Astrocyte (in vitro differentiated cells and primary cell): ENCODE measurements at regions not wholly inside any gene's neighbourhood (a gene's known extent, or its start where the extent isn't known, plus 50 kb on each side); places are given as distances from the start of the nearest gene placed in this dataset.

Experiments used
- DNase-seq: peaks from one replicate; pipeline ENCODE4 v3.0.0-alpha.2; 2010; ENCODE audit warnings: low read depth
- FAIRE-seq: peaks from 2 replicates; lab custom pipeline; 2011; peaks lifted over from hg19 to GRCh38; lab: Jason Lieb, UNC
- H2AFZ ChIP-seq: 2 replicates; pipeline ENCODE4 v1.6.0; 2012; ENCODE audit warnings: low read depth, low read length, inconsistent platforms
- H3K27ac ChIP-seq: 2 replicates; pipeline ENCODE4 v1.5.1; 2011; ENCODE audit warnings: low read depth, low read length, inconsistent platforms
- H3K27me3 ChIP-seq: 2 replicates; pipeline ENCODE4 v1.6.0; 2011; ENCODE audit warnings: low read length, inconsistent platforms; ENCODE audit not compliant: insufficient read depth
- H3K36me3 ChIP-seq: 2 replicates; pipeline ENCODE4 v1.5.1; 2011; ENCODE audit warnings: low read length, inconsistent platforms; ENCODE audit not compliant: insufficient read depth
- H3K4me1 ChIP-seq: 2 replicates; pipeline ENCODE4 v1.5.1; 2011; ENCODE audit warnings: low read length, inconsistent platforms; ENCODE audit not compliant: insufficient read depth
- H3K4me2 ChIP-seq: 2 replicates; pipeline ENCODE4 v1.6.0; 2012; ENCODE audit warnings: low read length, inconsistent platforms
- H3K4me3 ChIP-seq: 2 replicates; pipeline ENCODE4 v1.5.1; 2011; ENCODE audit warnings: low read depth, mild to moderate bottlenecking, low read length, inconsistent platforms; ENCODE audit not compliant: insufficient read depth
- H3K79me2 ChIP-seq: 2 replicates; pipeline ENCODE4 v1.6.0; 2012; ENCODE audit warnings: mild to moderate bottlenecking, low read length, inconsistent platforms; ENCODE audit not compliant: insufficient read depth
- H3K9ac ChIP-seq: 2 replicates; pipeline ENCODE4 v1.6.0; 2012; ENCODE audit warnings: mild to moderate bottlenecking, low read length, inconsistent platforms
- H3K9me3 ChIP-seq: 2 replicates; pipeline ENCODE4 v1.5.1; 2012; ENCODE audit warnings: low read depth, mild to moderate bottlenecking, low read length, inconsistent platforms; ENCODE audit not compliant: insufficient read depth
- H4K20me1 ChIP-seq: 2 replicates; pipeline ENCODE4 v1.6.0; 2012; ENCODE audit warnings: low read length, inconsistent platforms; ENCODE audit not compliant: insufficient read depth
- H3K27ac Mint-ChIP-seq: one replicate; pipeline ENCODE4 v1.8.0; 2021; ENCODE audit warnings: mild to moderate bottlenecking, mixed read lengths; ENCODE audit not compliant: unreplicated experiment
- H3K27me3 Mint-ChIP-seq: one replicate; pipeline ENCODE4 v1.8.0; 2021; ENCODE audit warnings: low read depth, mixed read lengths; ENCODE audit not compliant: unreplicated experiment
- H3K36me3 Mint-ChIP-seq: one replicate; pipeline ENCODE4 v1.8.0; 2021; ENCODE audit warnings: low read depth, mixed read lengths; ENCODE audit not compliant: unreplicated experiment
- H3K4me1 Mint-ChIP-seq: one replicate; pipeline ENCODE4 v1.8.0; 2021; ENCODE audit warnings: low read depth, mixed read lengths; ENCODE audit not compliant: unreplicated experiment
- H3K4me3 Mint-ChIP-seq: one replicate; pipeline ENCODE4 v1.8.0; 2021; ENCODE audit warnings: mild to moderate bottlenecking, moderate library complexity, mixed read lengths; ENCODE audit not compliant: unreplicated experiment
- H3K9me3 Mint-ChIP-seq: one replicate; pipeline ENCODE4 v1.8.0; 2021; ENCODE audit warnings: mild to moderate bottlenecking, mixed read lengths; ENCODE audit not compliant: unreplicated experiment
- CTCF ChIP-seq: IDR thresholded peaks from 2 replicates; pipeline ENCODE4 v1.5.1; 2011; ENCODE audit warnings: low read depth, mild to moderate bottlenecking, inconsistent platforms, low read length, moderate library complexity; ENCODE audit not compliant: insufficient read depth
- EZH2 ChIP-seq: IDR thresholded peaks from 2 replicates; pipeline ENCODE4 v1.6.1; 2012; ENCODE audit warnings: mild to moderate bottlenecking, low read length, inconsistent platforms; ENCODE audit not compliant: insufficient read depth

DNA sequence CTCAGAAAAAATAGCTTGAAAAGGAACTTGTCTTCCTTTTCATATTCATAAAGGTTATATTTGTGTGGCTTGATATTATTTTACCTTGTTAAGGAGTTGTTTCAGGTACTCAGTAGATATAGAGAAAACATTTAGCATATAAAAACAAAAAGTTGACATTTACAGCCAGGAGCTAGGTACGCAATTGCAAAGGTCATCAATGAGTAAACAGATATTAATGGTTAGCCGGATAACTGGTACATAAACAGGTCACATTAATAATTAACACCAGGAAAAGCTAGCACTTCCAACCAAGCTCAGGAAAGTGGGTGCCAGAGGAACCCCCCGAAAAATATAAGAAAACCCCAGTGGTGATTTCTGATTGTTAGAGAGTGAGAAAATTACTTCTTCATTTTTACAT is 146.6 kb upstream of the NR2F2 start:
- H3K9ac ChIP-seq: no peak overlapping the region
- no peaks in the 10 kb centered on the region for H3K36me3 ChIP-seq
- peaks cover 13% of the 10 kb centered on the region for H3K27me3 Mint-ChIP-seq
- FAIRE-seq: no peak
- H3K27ac ChIP-seq: no peak overlapping the region
- H3K4me2 ChIP-seq: no peak overlapping the region
- no peaks in the 10 kb centered on the region for H3K79me2 ChIP-seq
- H3K27me3 ChIP-seq: no peaks in the 10 kb centered on the region
- H3K36me3 Mint-ChIP-seq: no peaks in the 10 kb centered on the region
- no peak overlapping the region for H3K4me3 ChIP-seq
- H3K27ac Mint-ChIP-seq: no peak overlapping the region
- no peaks in the 10 kb centered on the region for H3K9me3 ChIP-seq
- no peaks in the 10 kb centered on the region for H4K20me1 ChIP-seq
- no peaks in the 10 kb centered on the region for H3K4me1 ChIP-seq
- no peaks in the 10 kb centered on the region for H3K9me3 Mint-ChIP-seq
- no peak for DNase-seq
- no peaks in the 10 kb centered on the region for H3K4me1 Mint-ChIP-seq
- H3K4me3 Mint-ChIP-seq: no peak overlapping the region
- TF ChIP-seq CTCF (no peak), EZH2 (no peak)
- no peak overlapping the region for H2AFZ ChIP-seq

DNA sequence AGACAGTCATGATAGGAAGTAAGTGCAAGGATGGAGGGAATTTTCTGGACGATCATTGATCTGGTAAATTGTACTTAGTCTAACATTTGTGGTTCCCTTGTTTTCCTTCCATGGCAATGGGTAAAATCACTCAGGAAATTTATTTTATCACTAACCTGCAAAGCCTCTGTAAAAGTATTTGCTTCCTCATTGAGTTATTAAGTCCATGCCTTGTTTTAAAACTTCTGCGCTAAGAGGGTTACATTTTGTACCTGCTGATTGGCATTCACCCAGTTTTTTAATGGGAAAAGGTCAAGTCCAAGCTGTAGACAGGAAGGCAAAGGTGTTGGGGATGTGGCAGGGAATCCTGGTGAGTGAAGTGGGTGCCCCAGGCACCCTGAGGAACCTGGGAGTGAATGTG is 146.2 kb upstream of the NR2F2 start:
- H4K20me1 ChIP-seq: no peaks in the 10 kb centered on the region
- peaks cover 9% of the 10 kb centered on the region for H3K27me3 Mint-ChIP-seq
- no peak for DNase-seq
- no peak overlapping the region for H3K4me3 Mint-ChIP-seq
- no peaks in the 10 kb centered on the region for H3K36me3 ChIP-seq
- no peaks in the 10 kb centered on the region for H3K4me1 Mint-ChIP-seq
- H3K36me3 Mint-ChIP-seq: no peaks in the 10 kb centered on the region
- H3K27ac Mint-ChIP-seq: no peak overlapping the region
- FAIRE-seq: no peak
- TF ChIP-seq CTCF (no peak), EZH2 (no peak)
- no peaks in the 10 kb centered on the region for H3K4me1 ChIP-seq
- no peaks in the 10 kb centered on the region for H3K79me2 ChIP-seq
- no peaks in the 10 kb centered on the region for H3K9me3 Mint-ChIP-seq
- no peak overlapping the region for H3K4me2 ChIP-seq
- H3K4me3 ChIP-seq: no peak overlapping the region
- H2AFZ ChIP-seq: no peak overlapping the region
- H3K9me3 ChIP-seq: no peaks in the 10 kb centered on the region
- H3K27ac ChIP-seq: no peak overlapping the region
- H3K9ac ChIP-seq: no peak overlapping the region
- H3K27me3 ChIP-seq: no peaks in the 10 kb centered on the region

DNA sequence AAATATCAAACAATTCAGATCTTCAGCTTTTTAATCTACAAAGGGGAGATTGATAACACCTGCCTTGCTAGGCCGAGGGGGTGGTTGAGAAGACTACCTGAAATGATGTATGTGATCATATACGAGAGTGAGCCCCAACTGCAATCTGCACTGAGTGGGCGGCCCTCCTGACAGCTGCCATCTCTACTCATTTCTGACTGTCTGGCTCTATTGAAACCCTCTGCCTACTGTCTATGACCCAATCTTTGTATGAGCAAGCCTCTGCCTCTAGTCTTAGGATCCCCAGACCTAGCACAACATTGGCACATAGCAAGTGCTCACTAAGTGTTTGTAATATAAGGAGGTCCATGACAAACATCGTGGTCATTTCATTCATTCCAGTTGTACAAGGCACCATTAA is 144.4 kb upstream of the NR2F2 start:
- H3K36me3 ChIP-seq: no peaks in the 10 kb centered on the region
- no peaks in the 10 kb centered on the region for H3K4me1 Mint-ChIP-seq
- FAIRE-seq: no peak

More for the DNA sequence above, 144.4 kb upstream of the NR2F2 start:
- H2AFZ ChIP-seq: no peak overlapping the region
- H3K27me3 ChIP-seq: no peaks in the 10 kb centered on the region
- H3K79me2 ChIP-seq: no peaks in the 10 kb centered on the region
- no peaks in the 10 kb centered on the region for H3K36me3 Mint-ChIP-seq
- no peaks in the 10 kb centered on the region for H3K9me3 Mint-ChIP-seq
- H3K9ac ChIP-seq: no peak overlapping the region
- H3K4me2 ChIP-seq: no peak overlapping the region
- no peak overlapping the region for H3K4me3 ChIP-seq
- no peak overlapping the region for H3K27ac ChIP-seq
- TF ChIP-seq CTCF (no peak), EZH2 (no peak)
- H3K27ac Mint-ChIP-seq: no peak overlapping the region
- H4K20me1 ChIP-seq: no peaks in the 10 kb centered on the region
- H3K4me3 Mint-ChIP-seq: no peak overlapping the region
- H3K4me1 ChIP-seq: no peaks in the 10 kb centered on the region
- no peak for DNase-seq
- H3K27me3 Mint-ChIP-seq: no peaks in the 10 kb centered on the region
- no peaks in the 10 kb centered on the region for H3K9me3 ChIP-seq
